ENCODE measurements at regions not wholly inside any gene's neighbourhood (a gene's known extent, or its start where the extent isn't known, plus 50 kb on each side); places are given as distances from the start of the nearest gene placed in this dataset.

DNA sequence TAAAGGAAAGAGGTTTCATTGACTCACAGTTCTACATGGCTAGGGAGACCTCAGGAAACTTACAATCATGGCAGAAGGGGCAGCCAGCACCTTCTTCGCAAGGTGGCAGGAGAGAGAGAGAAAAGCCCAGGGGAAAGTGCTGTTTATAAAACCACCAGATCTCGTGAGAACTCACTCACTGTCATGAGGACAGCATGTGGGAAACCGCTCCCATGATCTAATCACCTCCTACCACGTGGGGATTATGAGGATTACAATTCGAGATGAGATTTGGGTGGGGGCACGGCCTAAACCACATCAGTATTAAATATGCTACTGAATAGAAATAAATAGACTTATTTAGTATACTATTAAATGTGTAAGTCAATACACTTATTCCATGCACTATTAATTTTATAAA is 70.6 kb upstream of the TCF21 start:
- no peak for DNase-seq
- H3K27ac Mint-ChIP-seq = no peak overlapping the region
- intact Hi-C loops (cut with micrococcal nuclease) = no loop called here
- H3K4me3 Mint-ChIP-seq = no peak overlapping the region
- no peak for ATAC-seq
- H3K4me1 Mint-ChIP-seq (ENCODE audit: low read depth) = peaks cover 5% of the 10 kb centered on the region
- ChIA-PET CTCF (interaction anchor here (0.7 to 2.7 kb wide), 4 partner anchors 17 to 104 kb away, joined by 3 to 10 read pairs (median 4); no protein-coding TSS in a partner anchor), POLR2A (no interaction called here)
- no peaks in the 10 kb centered on the region for H3K36me3 Mint-ChIP-seq (ENCODE audit: low read depth)
- TF ChIP-seq, protein P1, sequence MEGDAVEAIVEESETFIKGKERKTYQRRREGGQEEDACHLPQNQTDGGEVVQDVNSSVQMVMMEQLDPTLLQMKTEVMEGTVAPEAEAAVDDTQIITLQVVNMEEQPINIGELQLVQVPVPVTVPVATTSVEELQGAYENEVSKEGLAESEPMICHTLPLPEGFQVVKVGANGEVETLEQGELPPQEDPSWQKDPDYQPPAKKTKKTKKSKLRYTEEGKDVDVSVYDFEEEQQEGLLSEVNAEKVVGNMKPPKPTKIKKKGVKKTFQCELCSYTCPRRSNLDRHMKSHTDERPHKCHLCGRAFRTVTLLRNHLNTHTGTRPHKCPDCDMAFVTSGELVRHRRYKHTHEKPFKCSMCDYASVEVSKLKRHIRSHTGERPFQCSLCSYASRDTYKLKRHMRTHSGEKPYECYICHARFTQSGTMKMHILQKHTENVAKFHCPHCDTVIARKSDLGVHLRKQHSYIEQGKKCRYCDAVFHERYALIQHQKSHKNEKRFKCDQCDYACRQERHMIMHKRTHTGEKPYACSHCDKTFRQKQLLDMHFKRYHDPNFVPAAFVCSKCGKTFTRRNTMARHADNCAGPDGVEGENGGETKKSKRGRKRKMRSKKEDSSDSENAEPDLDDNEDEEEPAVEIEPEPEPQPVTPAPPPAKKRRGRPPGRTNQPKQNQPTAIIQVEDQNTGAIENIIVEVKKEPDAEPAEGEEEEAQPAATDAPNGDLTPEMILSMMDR (IDR thresholded peaks at IDR 0.05) = no peak
- peaks cover 8% of the 10 kb centered on the region for H3K27me3 Mint-ChIP-seq
- H3K9me3 Mint-ChIP-seq = no peaks in the 10 kb centered on the region

DNA sequence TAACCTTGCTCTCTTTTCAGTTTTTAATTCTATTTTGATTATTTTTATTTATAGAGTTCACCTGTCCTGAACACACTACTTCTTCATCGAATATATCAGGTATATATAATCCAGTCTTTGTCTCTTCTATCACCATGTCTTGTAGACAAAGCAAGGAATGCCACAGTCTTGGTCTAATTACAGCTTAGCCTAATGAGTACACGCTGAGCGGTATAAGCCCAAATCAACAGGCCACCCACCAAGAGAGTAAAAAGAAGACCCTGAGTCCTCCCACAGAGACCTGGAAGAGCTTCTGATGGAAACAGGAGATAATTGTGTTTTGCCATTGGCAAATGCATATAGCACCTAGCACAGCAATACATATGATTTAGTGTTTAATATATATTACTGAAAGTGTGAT is 68.7 kb upstream of the TCF21 start:
- Mint-ChIP-seq H3K27ac (no peak overlapping the region), H3K4me3 (no peak overlapping the region), H3K9me3 (no peaks in the 10 kb centered on the region), H3K36me3 (ENCODE audit: low read depth) (no peaks in the 10 kb centered on the region), H3K4me1 (ENCODE audit: low read depth) (no peaks in the 10 kb centered on the region), H3K27me3 (peaks cover 7% of the 10 kb centered on the region)
- intact Hi-C loops (cut with micrococcal nuclease) = no loop called here
- ChIA-PET CTCF (no interaction called here), POLR2A (no interaction called here)
- ATAC-seq = no peak
- TF ChIP-seq, protein P1 (IDR thresholded peaks at IDR 0.05) = no peak
- no peak for DNase-seq

DNA sequence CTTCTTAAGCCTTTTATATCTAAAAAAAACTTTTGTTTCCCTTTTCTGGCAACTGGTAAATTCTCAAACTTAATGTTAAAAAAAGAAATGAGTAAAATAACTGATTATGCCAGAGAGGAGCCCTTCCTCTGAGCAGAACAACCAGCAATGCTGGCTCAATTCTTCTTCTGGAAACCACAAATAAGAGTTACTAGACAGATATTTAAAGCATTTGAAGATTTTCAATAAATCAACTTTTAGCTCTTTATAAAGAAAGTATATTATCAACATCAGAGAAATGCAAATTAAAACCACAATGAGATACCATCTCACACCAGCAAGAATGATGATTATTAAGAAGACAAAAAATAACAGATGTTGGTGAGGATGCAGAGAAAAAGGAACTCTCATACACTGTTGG is 61.1 kb upstream of the TCF21 start:
- Mint-ChIP-seq H3K9me3 (no peaks in the 10 kb centered on the region), H3K27me3 (peaks cover 17% of the 10 kb centered on the region), H3K4me3 (no peak overlapping the region), H3K27ac (no peak overlapping the region), H3K4me1 (ENCODE audit: low read depth) (no peaks in the 10 kb centered on the region), H3K36me3 (ENCODE audit: low read depth) (no peaks in the 10 kb centered on the region)
- TF ChIP-seq, protein P1 (IDR thresholded peaks at IDR 0.05) = no peak
- DNase-seq (no peak), ATAC-seq (no peak)
- intact Hi-C loops (cut with micrococcal nuclease) = no loop called here
- ChIA-PET CTCF (interaction anchor here (1.1 kb wide), 1 partner anchor 89 kb away, joined by 3 read pairs; no protein-coding TSS in a partner anchor), POLR2A (no interaction called here)

DNA sequence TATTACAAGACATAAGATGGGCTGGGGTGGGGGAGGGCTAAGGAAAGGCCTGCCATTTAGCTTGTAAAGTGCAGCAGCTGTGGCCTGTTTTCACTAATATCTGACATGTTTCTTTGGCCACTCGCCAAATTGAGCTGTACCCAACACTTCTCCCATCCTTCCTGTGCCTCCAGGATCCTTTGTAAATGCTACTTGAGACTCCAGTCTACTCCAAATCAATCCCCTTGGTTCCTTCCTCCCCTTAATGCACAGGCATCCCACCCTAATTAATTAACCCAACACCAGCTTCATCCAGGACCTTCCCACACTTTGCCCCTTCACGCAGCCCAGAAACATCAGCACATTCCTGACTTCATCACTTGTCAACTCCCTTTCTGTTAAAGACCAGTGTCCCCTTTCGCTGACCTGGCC is 55.0 kb upstream of the TCF21 start:
- TF ChIP-seq, protein P1 (IDR thresholded peaks at IDR 0.05) = no peak
- Mint-ChIP-seq H3K4me3 (no peak overlapping the region), H3K36me3 (ENCODE audit: low read depth) (no peaks in the 10 kb centered on the region), H3K27ac (no peak overlapping the region), H3K9me3 (no peaks in the 10 kb centered on the region), H3K27me3 (peaks cover 21% of the 10 kb centered on the region), H3K4me1 (ENCODE audit: low read depth) (peaks cover 6% of the 10 kb centered on the region)
- DNase-seq (no peak), ATAC-seq (no peak)
- intact Hi-C loops (cut with micrococcal nuclease) = no loop called here
- ChIA-PET POLR2A (no interaction called here), CTCF (interaction anchor here (0.7 to 1.4 kb wide), 4 partner anchors 34 to 263 kb away, joined by 3 to 4 read pairs (median 3); no protein-coding TSS in a partner anchor)

DNA sequence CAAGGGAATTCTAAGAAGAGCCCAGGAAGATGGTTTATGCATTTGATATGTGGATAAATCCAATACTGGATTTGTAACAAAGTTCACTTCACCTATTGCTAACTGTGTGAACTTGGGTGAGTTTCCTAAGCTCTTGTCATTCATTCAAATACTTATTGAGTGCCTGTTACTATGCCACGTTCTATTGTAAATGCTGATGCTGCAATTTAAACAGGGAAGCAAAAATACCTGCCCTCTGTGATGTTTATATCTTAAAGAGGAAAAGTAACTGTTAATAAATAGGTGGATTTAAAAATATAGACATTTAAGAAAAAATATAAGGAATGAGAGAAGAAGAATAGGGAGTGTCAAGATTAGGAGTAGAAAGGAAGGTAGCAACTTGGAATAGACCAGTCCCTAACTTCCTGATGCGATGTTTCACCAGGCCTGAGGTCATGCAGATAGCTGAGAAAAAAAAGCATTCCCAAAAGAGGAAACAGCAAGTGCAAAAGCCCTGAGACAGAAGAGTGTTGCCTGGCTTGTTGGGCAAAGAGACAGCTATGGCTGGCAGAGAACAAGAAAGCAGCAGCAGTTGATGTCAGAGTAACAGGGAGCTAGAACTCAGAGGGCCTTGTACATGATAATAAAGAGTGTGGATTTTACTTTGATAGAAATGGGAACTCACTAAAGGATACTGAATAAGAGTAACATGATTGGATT is 54.3 kb upstream of the TCF21 start:
- H3K9me3 Mint-ChIP-seq = no peaks in the 10 kb centered on the region
- POLR2A ChIA-PET = no interaction called here
- ATAC-seq (no peak), DNase-seq (no peak)
- H3K4me3 Mint-ChIP-seq = no peak overlapping the region
- CTCF ChIA-PET = interaction anchor here (0.7 to 1.4 kb wide), 7 partner anchors 16 to 263 kb away, joined by 3 to 4 read pairs (median 3); no protein-coding TSS in a partner anchor
- H3K27ac Mint-ChIP-seq = no peak overlapping the region
- intact Hi-C loops (cut with micrococcal nuclease) = no loop called here
- peaks cover 6% of the 10 kb centered on the region for H3K4me1 Mint-ChIP-seq (ENCODE audit: low read depth)
- no peaks in the 10 kb centered on the region for H3K36me3 Mint-ChIP-seq (ENCODE audit: low read depth)
- H3K27me3 Mint-ChIP-seq = peaks cover 24% of the 10 kb centered on the region
- TF ChIP-seq, protein P1 (IDR thresholded peaks at IDR 0.05) = no peak

All from activated CD8-positive, alpha-beta T cell treated with anti-CD3 and anti-CD28 coated beads for 36 hours (primary cell).